ENCODE measurements at regions not wholly inside any gene's neighbourhood (a gene's known extent, or its start where the extent isn't known, plus 50 kb on each side); places are given as distances from the start of the nearest gene placed in this dataset.
"Not testable (repeated sequence)": the region's sequence is repeated elsewhere in the genome, so short reads cannot be mapped to it uniquely, and the experiment has no call there.

- Histone ChIP-seq H2AFZ (ENCODE audit: low read length) (no peak overlapping the region), H3K4me3 (ENCODE audit: low read length) (no peak overlapping the region)
- no peak for TF ChIP-seq EZH2 (optimal IDR thresholded peaks at IDR 0.05; ENCODE audit: low read depth, low read length)
- TF ChIP-seq EZH2phosphoT487 (IDR thresholded peaks at IDR 0.05; ENCODE audit: low read length): no peak
- TF ChIP-seq CTCF (IDR thresholded peaks at IDR 0.05; ENCODE audit: low read length): no peak
Observed at GRCh38 chr9:65400886-65401285, 115.9 kb upstream of the FOXD4L5 start.

GRCh38 chr9:65397763-65398719 is 113.0 kb upstream of the FOXD4L5 start:
- not testable (repeated sequence) for H3K9me3 ChIP-seq (replicated peaks; ENCODE audit: insufficient read depth, low read length); H4K20me1 ChIP-seq (ENCODE audit: insufficient read depth, low read length); H3K27ac ChIP-seq (ENCODE audit: low read length); H3K4me2 ChIP-seq (ENCODE audit: low read depth, low read length); H3F3A ChIP-seq (ENCODE audit: insufficient read depth, low read length); H3K36me3 ChIP-seq (replicated peaks; ENCODE audit: insufficient read depth, low read length); H3K4me1 ChIP-seq (ENCODE audit: low read length); H3K79me2 ChIP-seq (ENCODE audit: low read length); H3K9me2 ChIP-seq (replicated peaks; ENCODE audit: insufficient read depth, low read length); H3K9ac ChIP-seq (ENCODE audit: low read length); H2AFZ ChIP-seq (ENCODE audit: low read length); H3K27me3 ChIP-seq (replicated peaks; ENCODE audit: insufficient read depth, low read length); DNase-seq; H3K4me3 ChIP-seq (ENCODE audit: low read length)

More at GRCh38 chr9:65400886-65401285, 115.9 kb upstream of the FOXD4L5 start:
- Histone ChIP-seq H3F3A (ENCODE audit: insufficient read depth, low read length) (no peaks in the 10 kb centered on the region), H3K79me2 (ENCODE audit: low read length) (no peaks in the 10 kb centered on the region), H3K9me2 (replicated peaks; ENCODE audit: insufficient read depth, low read length) (no peaks in the 10 kb centered on the region), H3K36me3 (replicated peaks; ENCODE audit: insufficient read depth, low read length) (no peaks in the 10 kb centered on the region), H3K9me3 (replicated peaks; ENCODE audit: insufficient read depth, low read length) (no peaks in the 10 kb centered on the region), H3K27me3 (replicated peaks; ENCODE audit: insufficient read depth, low read length) (no peaks in the 10 kb centered on the region), H3K4me2 (ENCODE audit: low read depth, low read length) (no peak overlapping the region), H4K20me1 (ENCODE audit: insufficient read depth, low read length) (no peaks in the 10 kb centered on the region), H3K9ac (ENCODE audit: low read length) (no peak overlapping the region), H3K4me1 (ENCODE audit: low read length) (no peaks in the 10 kb centered on the region), H3K27ac (ENCODE audit: low read length) (no peak overlapping the region)
- DNase-seq: no peak

- H3K79me2 ChIP-seq (ENCODE audit: low read length); DNase-seq; H3F3A ChIP-seq (ENCODE audit: insufficient read depth, low read length); H3K4me2 ChIP-seq (ENCODE audit: low read depth, low read length); H4K20me1 ChIP-seq (ENCODE audit: insufficient read depth, low read length); H3K9me3 ChIP-seq (replicated peaks; ENCODE audit: insufficient read depth, low read length); H3K36me3 ChIP-seq (replicated peaks; ENCODE audit: insufficient read depth, low read length); H3K4me3 ChIP-seq (ENCODE audit: low read length); H3K27me3 ChIP-seq (replicated peaks; ENCODE audit: insufficient read depth, low read length); H3K4me1 ChIP-seq (ENCODE audit: low read length); H2AFZ ChIP-seq (ENCODE audit: low read length); H3K9me2 ChIP-seq (replicated peaks; ENCODE audit: insufficient read depth, low read length); H3K9ac ChIP-seq (ENCODE audit: low read length); H3K27ac ChIP-seq (ENCODE audit: low read length): not testable (repeated sequence)
Observed at GRCh38 chr9:65397226-65397625, 112.2 kb upstream of the FOXD4L5 start.

- not testable (repeated sequence) for H3K9ac ChIP-seq (ENCODE audit: low read length); H3K4me2 ChIP-seq (ENCODE audit: low read depth, low read length); H3K9me3 ChIP-seq (replicated peaks; ENCODE audit: insufficient read depth, low read length); H2AFZ ChIP-seq (ENCODE audit: low read length); H3K36me3 ChIP-seq (replicated peaks; ENCODE audit: insufficient read depth, low read length); H3K4me1 ChIP-seq (ENCODE audit: low read length); H3K27me3 ChIP-seq (replicated peaks; ENCODE audit: insufficient read depth, low read length); H4K20me1 ChIP-seq (ENCODE audit: insufficient read depth, low read length); H3K4me3 ChIP-seq (ENCODE audit: low read length); H3K9me2 ChIP-seq (replicated peaks; ENCODE audit: insufficient read depth, low read length); H3K79me2 ChIP-seq (ENCODE audit: low read length); H3K27ac ChIP-seq (ENCODE audit: low read length); DNase-seq; H3F3A ChIP-seq (ENCODE audit: insufficient read depth, low read length)
Observed at GRCh38 chr9:65396601-65397000, 111.6 kb upstream of the FOXD4L5 start.

GRCh38 chr9:65395789-65396188 is 110.8 kb upstream of the FOXD4L5 start:
- H3F3A ChIP-seq (ENCODE audit: insufficient read depth, low read length); H3K27ac ChIP-seq (ENCODE audit: low read length); H4K20me1 ChIP-seq (ENCODE audit: insufficient read depth, low read length); H3K36me3 ChIP-seq (replicated peaks; ENCODE audit: insufficient read depth, low read length); DNase-seq; H3K9ac ChIP-seq (ENCODE audit: low read length); H3K79me2 ChIP-seq (ENCODE audit: low read length); H3K27me3 ChIP-seq (replicated peaks; ENCODE audit: insufficient read depth, low read length); H3K9me2 ChIP-seq (replicated peaks; ENCODE audit: insufficient read depth, low read length); H3K4me1 ChIP-seq (ENCODE audit: low read length); H3K4me3 ChIP-seq (ENCODE audit: low read length); H3K4me2 ChIP-seq (ENCODE audit: low read depth, low read length); H2AFZ ChIP-seq (ENCODE audit: low read length); H3K9me3 ChIP-seq (replicated peaks; ENCODE audit: insufficient read depth, low read length): not testable (repeated sequence)

- H3K27ac ChIP-seq (ENCODE audit: low read length); H3K9me2 ChIP-seq (replicated peaks; ENCODE audit: insufficient read depth, low read length); H3K27me3 ChIP-seq (replicated peaks; ENCODE audit: insufficient read depth, low read length); H3K9me3 ChIP-seq (replicated peaks; ENCODE audit: insufficient read depth, low read length); H3K4me3 ChIP-seq (ENCODE audit: low read length); DNase-seq; H3K4me1 ChIP-seq (ENCODE audit: low read length); H4K20me1 ChIP-seq (ENCODE audit: insufficient read depth, low read length); H3K36me3 ChIP-seq (replicated peaks; ENCODE audit: insufficient read depth, low read length); H2AFZ ChIP-seq (ENCODE audit: low read length); H3K4me2 ChIP-seq (ENCODE audit: low read depth, low read length); H3K9ac ChIP-seq (ENCODE audit: low read length); H3K79me2 ChIP-seq (ENCODE audit: low read length); H3F3A ChIP-seq (ENCODE audit: insufficient read depth, low read length): not testable (repeated sequence)
Observed at GRCh38 chr9:65395121-65395520, 110.1 kb upstream of the FOXD4L5 start.

- H3K9me2 ChIP-seq (replicated peaks; ENCODE audit: insufficient read depth, low read length); DNase-seq; H3K4me1 ChIP-seq (ENCODE audit: low read length); H3F3A ChIP-seq (ENCODE audit: insufficient read depth, low read length); H3K27me3 ChIP-seq (replicated peaks; ENCODE audit: insufficient read depth, low read length); H3K9ac ChIP-seq (ENCODE audit: low read length); H3K4me2 ChIP-seq (ENCODE audit: low read depth, low read length); H3K27ac ChIP-seq (ENCODE audit: low read length); H3K4me3 ChIP-seq (ENCODE audit: low read length); H3K36me3 ChIP-seq (replicated peaks; ENCODE audit: insufficient read depth, low read length); H2AFZ ChIP-seq (ENCODE audit: low read length); H4K20me1 ChIP-seq (ENCODE audit: insufficient read depth, low read length); H3K9me3 ChIP-seq (replicated peaks; ENCODE audit: insufficient read depth, low read length); H3K79me2 ChIP-seq (ENCODE audit: low read length): not testable (repeated sequence)
Observed at GRCh38 chr9:65393111-65393810, 108.3 kb upstream of the FOXD4L5 start.

Data from MM.1S (cell line).